Liver (tissue), 8 donors: ENCODE measurements at regions not wholly inside any gene's neighbourhood (a gene's known extent, or its start where the extent isn't known, plus 50 kb on each side); places are given as distances from the start of the nearest gene placed in this dataset.

ENCODE experiments used
- DNase-seq: peaks from one replicate; pipeline ENCODE4 v3.0.0-alpha.2; 2017; ENCODE audit warnings: low spot score
- H3K27ac ChIP-seq, 2 donors: one replicate each; pipeline ENCODE4 v1.7.0; 2013; ENCODE audit warnings: inconsistent platforms in 2 of 2, low read length in 2 of 2, control low read depth in 1 of 2, low read depth in 1 of 2, mild to moderate bottlenecking in 1 of 2
- H3K27me3 ChIP-seq, 4 donors: one replicate each; pipeline versions ENCODE4 v1.6.1 to v1.7.0; 2013; ENCODE audit warnings: low read length in 3 of 4, inconsistent platforms in 1 of 4, mild to moderate bottlenecking in 1 of 4, moderate library complexity in 1 of 4; ENCODE audit not compliant: control insufficient read depth in 4 of 4, insufficient read depth in 4 of 4
- H3K36me3 ChIP-seq, 4 donors: one replicate each; pipeline versions ENCODE4 v1.6.1 to v1.7.0; 2013; ENCODE audit warnings: low read length in 3 of 4, mild to moderate bottlenecking in 3 of 4, low read depth in 1 of 4, moderate library complexity in 1 of 4; ENCODE audit not compliant: control insufficient read depth in 4 of 4, insufficient read depth in 3 of 4
- H3K4me1 ChIP-seq, 4 donors: one replicate each; pipeline versions ENCODE4 v1.6.1 to v1.7.0; 2013; ENCODE audit warnings: low read length in 3 of 4, mild to moderate bottlenecking in 3 of 4, moderate library complexity in 1 of 4; ENCODE audit not compliant: control insufficient read depth in 4 of 4, insufficient read depth in 4 of 4
- H3K4me3 ChIP-seq, 3 donors: one replicate each; pipeline versions ENCODE4 v1.6.1 to v1.7.0; 2013; ENCODE audit warnings: low read length in 3 of 3, control low read depth in 1 of 3, low read depth in 1 of 3, mild to moderate bottlenecking in 1 of 3
- H3K9ac ChIP-seq, 2 donors: one replicate each; pipeline ENCODE4 v1.7.0; 2013; ENCODE audit warnings: low read length in 2 of 2, mild to moderate bottlenecking in 2 of 2, moderate library complexity in 2 of 2, control low read depth in 1 of 2, low read depth in 1 of 2
- H3K9me3 ChIP-seq, 4 donors: one replicate each; pipeline versions ENCODE4 v1.6.1 to v1.7.0; 2013; ENCODE audit warnings: low read length in 3 of 4; ENCODE audit not compliant: control insufficient read depth in 4 of 4
- ATF3 ChIP-seq: IDR thresholded peaks from 2 replicates; pipeline ENCODE4 v1.6.1; 2016; ENCODE audit warnings: antibody characterized with exemption
- CTCF ChIP-seq: fragments of 150-350 bp; IDR thresholded peaks from 2 replicates; pipeline ENCODE4 v1.5.1; 2017; ENCODE audit warnings: improper control_type of control experiment, low read depth, low read length; ENCODE audit not compliant: missing input control
- EGR1 ChIP-seq, 2 donors: IDR thresholded peaks; 2 replicates each; pipeline ENCODE4 v1.6.1; 2016 to 2018; ENCODE audit warnings: antibody characterized with exemption in 2 of 2, low read depth in 2 of 2
- FOXA1 ChIP-seq: IDR thresholded peaks from 2 replicates; pipeline ENCODE4 v1.6.1; 2016; ENCODE audit warnings: antibody characterized with exemption
- FOXA2 ChIP-seq: IDR thresholded peaks from 2 replicates; pipeline ENCODE4 v1.6.1; 2016; ENCODE audit warnings: antibody characterized with exemption
- GABPA ChIP-seq, 2 donors: IDR thresholded peaks in 1 of 2; conservative IDR thresholded peaks in 1 of 2; 2 replicates each; pipeline ENCODE4 v1.6.1; 2016; ENCODE audit warnings: antibody characterized with exemption in 2 of 2, mild to moderate bottlenecking in 1 of 2, moderate library complexity in 1 of 2
- HNF4A ChIP-seq, 2 donors: conservative IDR thresholded peaks; 2 replicates each; pipeline ENCODE4 v1.6.1; 2016; ENCODE audit warnings: antibody characterized with exemption in 2 of 2, mild to moderate bottlenecking in 2 of 2
- HNF4G ChIP-seq: IDR thresholded peaks from 2 replicates; pipeline ENCODE4 v1.6.1; 2016; ENCODE audit warnings: antibody characterized with exemption
- JUND ChIP-seq, 2 donors: IDR thresholded peaks; 2 replicates each; pipeline ENCODE4 v1.6.1; 2016; ENCODE audit warnings: antibody characterized with exemption in 2 of 2
- MAX ChIP-seq: IDR thresholded peaks from 2 replicates; pipeline ENCODE4 v1.6.1; 2016; ENCODE audit warnings: antibody characterized with exemption
- NR2F2 ChIP-seq: IDR thresholded peaks from 2 replicates; pipeline ENCODE4 v1.6.1; 2016; ENCODE audit warnings: antibody characterized with exemption
- RAD21 ChIP-seq, 2 donors: IDR thresholded peaks; 2 replicates each; pipeline ENCODE4 v1.6.1; 2016; ENCODE audit warnings: antibody characterized with exemption in 2 of 2, mild to moderate bottlenecking in 2 of 2
- REST ChIP-seq: IDR thresholded peaks from 2 replicates; pipeline ENCODE4 v1.6.1; 2016; ENCODE audit warnings: antibody characterized with exemption, mild to moderate bottlenecking
- RXRA ChIP-seq, 2 donors: IDR thresholded peaks; 2 replicates each; pipeline ENCODE4 v1.6.1; 2017 to 2018; ENCODE audit warnings: antibody characterized with exemption in 2 of 2, mild to moderate bottlenecking in 1 of 2
- SP1 ChIP-seq: IDR thresholded peaks from 2 replicates; pipeline ENCODE4 v1.6.1; 2018; ENCODE audit warnings: antibody characterized with exemption, mild to moderate bottlenecking
- TAF1 ChIP-seq: conservative IDR thresholded peaks from 2 replicates; pipeline ENCODE4 v1.6.1; 2016; ENCODE audit warnings: antibody characterized with exemption, mild to moderate bottlenecking
- YY1 ChIP-seq: IDR thresholded peaks from 2 replicates; pipeline ENCODE4 v1.6.1; 2016; ENCODE audit warnings: antibody characterized with exemption, mild to moderate bottlenecking
- ZBTB33 ChIP-seq: IDR thresholded peaks from 2 replicates; pipeline ENCODE4 v1.6.1; 2016; ENCODE audit warnings: antibody characterized with exemption
- WGBS: extraction: QIAGEN DNeasy Blood & Tissue Kit; methylation state at CpG from one replicate; pipeline ENCODE4 v1.1.7; 2013; 5-methylcytosine and 5-hydroxymethylcytosine counted together
- donor health status: healthy.
- donor health status: healthy.
- donor health status: healthy.
- donor health status: healthy.
- donor health status: healthy.

- no peak for DNase-seq
- WGBS = 75% methylated on average over 4 of the region's 4 CpGs
- Histone ChIP-seq H3K4me1 (no peaks in the 10 kb centered on the region), H3K27me3 (no peaks in the 10 kb centered on the region), H3K36me3 (no peaks in the 10 kb centered on the region), H3K9ac (no peak overlapping the region), H3K4me3 (no peak overlapping the region), H3K27ac (no peak overlapping the region), H3K9me3 (no peaks in the 10 kb centered on the region)
- no peak for TF ChIP-seq RAD21 (IDR thresholded peaks at IDR 0.05)
- no peak for TF ChIP-seq FOXA1
- TF ChIP-seq FOXA2 = no peak
- no peak for TF ChIP-seq TAF1
- no peak for TF ChIP-seq CTCF
- no peak for TF ChIP-seq HNF4G
- no peak for TF ChIP-seq SP1
- no peak for TF ChIP-seq GABPA (IDR thresholded peaks at IDR 0.05 in 1 of 2, conservative IDR thresholded peaks at IDR 0.05 in 1 of 2)
- TF ChIP-seq ZBTB33 = no peak
- no peak for TF ChIP-seq HNF4A (conservative IDR thresholded peaks at IDR 0.05)
- no peak for TF ChIP-seq ATF3
- no peak for TF ChIP-seq REST
- TF ChIP-seq RXRA (IDR thresholded peaks at IDR 0.05) = no peak
- TF ChIP-seq EGR1 (IDR thresholded peaks at IDR 0.05; ENCODE audit: low read depth in 2 of 2) = no peak
- TF ChIP-seq JUND (IDR thresholded peaks at IDR 0.05) = no peak
- no peak for TF ChIP-seq NR2F2
Observed at GRCh38 chr13:71309905-71310304, 557.1 kb downstream of the DACH1 start.

- Histone ChIP-seq H3K9ac (no peak overlapping the region), H3K9me3 (no peaks in the 10 kb centered on the region), H3K4me3 (no peak overlapping the region), H3K27me3 (no peaks in the 10 kb centered on the region), H3K36me3 (no peaks in the 10 kb centered on the region), H3K4me1 (no peaks in the 10 kb centered on the region), H3K27ac (no peak overlapping the region)
- DNase-seq = no peak
- 45% methylated on average over 1 of the region's 1 CpG for WGBS
- no peak for TF ChIP-seq EGR1 (IDR thresholded peaks at IDR 0.05; ENCODE audit: low read depth in 2 of 2)
- no peak for TF ChIP-seq HNF4A (conservative IDR thresholded peaks at IDR 0.05)
- no peak for TF ChIP-seq JUND (IDR thresholded peaks at IDR 0.05)
- no peak for TF ChIP-seq ZBTB33
- TF ChIP-seq TAF1 = no peak
- no peak for TF ChIP-seq MAX
- no peak for TF ChIP-seq NR2F2
- no peak for TF ChIP-seq YY1
- no peak for TF ChIP-seq RXRA (IDR thresholded peaks at IDR 0.05)
- no peak for TF ChIP-seq REST
- TF ChIP-seq FOXA2 = no peak
- no peak for TF ChIP-seq GABPA (IDR thresholded peaks at IDR 0.05 in 1 of 2, conservative IDR thresholded peaks at IDR 0.05 in 1 of 2)
- TF ChIP-seq ATF3 = no peak
Observed at GRCh38 chr13:71306821-71307220, 560.2 kb downstream of the DACH1 start.
